HG02970 (cell line): ENCODE measurements at regions not wholly inside any gene's neighbourhood (a gene's known extent, or its start where the extent isn't known, plus 50 kb on each side); places are given as distances from the start of the nearest gene placed in this dataset.
"Not testable (repeated sequence)": the region's sequence is repeated elsewhere in the genome, so short reads cannot be mapped to it uniquely, and the experiment has no call there.

Experiments used
- ATAC-seq: cut with Tn5 transposase; IDR thresholded peaks from one replicate; pipeline ENCODE4 v1.9.1; 2021; ENCODE audit warnings: mild to moderate bottlenecking, moderate library complexity, moderate number of reproducible peaks; ENCODE audit not compliant: unreplicated experiment, low FRiP score

DNA sequence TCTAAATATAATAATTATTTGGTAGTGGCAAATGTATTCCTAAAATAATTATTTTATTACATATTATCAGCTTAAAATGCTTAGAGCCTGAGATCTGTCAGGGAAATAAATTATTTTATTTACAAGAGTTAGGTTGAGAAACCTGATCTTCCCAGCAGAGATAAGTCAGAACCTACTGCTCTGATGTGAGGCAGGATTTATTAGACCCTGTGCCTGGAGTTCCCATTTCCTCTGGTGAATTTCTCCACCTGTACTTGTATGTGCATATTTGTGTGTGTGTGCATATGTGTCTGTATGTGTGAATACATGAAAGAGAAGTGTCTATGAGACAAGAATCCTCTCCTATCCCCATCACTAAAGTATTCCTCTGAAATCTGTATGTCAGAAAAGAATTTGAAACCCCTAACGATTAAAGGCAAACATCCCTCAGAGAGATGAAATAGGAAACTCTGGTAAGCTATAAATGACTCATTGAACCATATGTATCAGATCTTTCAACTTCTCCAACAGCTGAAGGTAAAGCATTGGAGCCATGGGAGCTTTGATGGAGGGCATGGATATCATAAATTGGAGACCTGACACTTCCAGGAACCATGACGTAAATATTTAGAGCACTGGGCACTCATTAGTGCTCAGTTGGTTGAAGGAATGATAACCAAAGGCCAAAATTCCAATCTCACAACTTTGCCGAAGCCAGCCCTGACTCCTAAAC, 190.9 kb downstream of the XPNPEP1 start:
- no peak for ATAC-seq

DNA sequence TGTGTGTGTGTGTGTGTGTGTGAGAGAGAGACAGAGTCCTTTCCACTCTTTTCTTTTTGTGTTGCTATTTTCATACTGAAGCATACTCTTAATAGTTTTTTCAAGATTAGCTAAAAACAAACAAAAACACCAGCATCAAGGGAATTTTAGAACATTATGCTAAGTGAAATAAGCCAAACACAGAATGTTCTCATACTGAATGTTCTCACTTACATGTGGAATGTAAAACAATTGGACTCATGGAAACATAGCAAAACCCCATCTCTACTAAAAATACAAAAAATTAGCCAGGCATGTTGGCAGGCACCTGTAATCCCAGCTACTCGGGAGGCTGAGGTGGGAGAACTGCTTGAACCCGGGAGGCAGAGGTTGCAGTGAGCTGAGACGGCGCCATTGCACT, 193.4 kb downstream of the XPNPEP1 start:
- not testable (repeated sequence) for ATAC-seq

DNA sequence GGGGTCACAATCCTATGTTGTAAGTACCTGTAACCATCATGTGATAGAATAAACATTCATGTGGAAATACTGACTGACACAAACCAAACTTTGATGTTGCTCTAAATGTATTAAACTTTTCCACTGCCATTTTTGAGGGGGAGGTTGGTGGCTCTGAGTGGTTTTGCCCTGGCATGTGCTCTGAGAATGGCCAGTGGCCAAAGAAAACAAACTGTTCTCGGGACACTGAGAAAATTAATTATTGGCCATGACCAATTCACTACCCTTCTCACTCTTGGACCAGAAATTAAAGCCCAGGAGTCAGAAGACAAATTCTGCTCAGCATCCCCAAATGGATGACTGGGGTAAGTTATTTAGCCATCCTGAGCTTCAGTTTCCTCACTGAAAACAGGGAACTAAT, 195.9 kb downstream of the XPNPEP1 start:
- ATAC-seq = no peak

DNA sequence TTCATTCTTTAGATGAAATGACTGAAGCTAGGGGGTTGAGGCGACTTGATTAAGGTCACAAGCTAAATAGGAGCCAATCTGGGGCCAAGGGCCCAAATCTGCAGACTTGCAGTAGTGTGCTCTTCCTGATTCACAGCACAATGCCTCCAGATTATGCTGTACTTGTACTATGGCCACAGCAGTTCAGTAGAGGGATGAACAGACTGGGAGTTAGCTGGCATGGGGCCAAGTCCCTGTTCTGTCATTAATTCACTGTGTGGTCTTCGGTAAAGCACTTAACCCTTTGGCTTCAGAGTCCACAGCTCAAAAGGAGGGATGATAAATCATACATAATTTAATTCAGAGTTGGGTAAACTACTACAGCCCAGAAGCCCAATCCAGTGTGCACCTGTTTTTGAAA, 196.8 kb downstream of the XPNPEP1 start:
- ATAC-seq = no peak

DNA sequence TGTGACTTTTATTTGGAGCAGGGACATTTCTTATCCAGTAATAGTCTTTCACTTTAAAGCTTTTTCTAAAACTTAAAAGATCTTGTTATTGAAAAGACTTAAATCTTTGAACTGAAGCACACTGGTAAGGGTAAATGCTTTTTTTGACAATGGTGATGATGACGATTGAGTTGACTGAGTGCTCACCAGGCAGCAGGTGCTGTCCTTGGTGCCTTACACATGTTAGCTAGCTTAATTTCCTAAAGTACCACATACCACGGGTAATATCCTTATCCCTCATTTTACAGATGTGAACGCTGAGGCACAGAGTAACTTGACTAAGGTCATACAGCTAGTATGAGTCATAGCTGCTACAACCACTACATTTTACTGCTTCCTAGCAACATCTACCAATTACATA, 200.0 kb downstream of the XPNPEP1 start:
- ATAC-seq = no peak

DNA sequence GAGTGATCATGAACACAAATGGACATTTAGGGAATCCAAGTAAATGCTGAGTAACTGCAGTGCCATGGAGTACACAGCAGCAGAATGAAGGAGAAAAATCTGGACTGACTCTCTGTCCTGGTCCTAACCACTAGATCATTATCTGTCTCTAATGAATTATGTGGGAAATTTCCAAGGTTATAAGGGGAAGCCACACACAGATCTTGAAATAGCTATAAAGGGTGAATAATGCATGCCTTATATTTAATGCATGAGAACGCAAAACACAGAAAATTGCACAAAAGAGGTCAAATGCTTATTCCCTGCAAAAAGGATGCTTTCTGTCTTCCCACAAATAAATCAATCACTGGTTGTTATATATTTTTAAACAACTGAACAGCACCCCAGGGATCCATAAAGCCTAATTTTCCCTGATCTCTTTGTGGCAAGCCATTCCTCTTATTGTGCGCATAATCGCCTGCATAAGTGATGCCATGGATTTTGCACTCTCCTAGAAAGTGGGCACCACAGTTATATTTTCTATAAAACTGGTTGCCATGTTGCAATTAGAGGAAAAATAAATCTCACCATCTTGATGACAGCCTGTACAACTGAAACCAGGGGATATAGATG, 201.8 kb downstream of the XPNPEP1 start:
- no peak for ATAC-seq

DNA sequence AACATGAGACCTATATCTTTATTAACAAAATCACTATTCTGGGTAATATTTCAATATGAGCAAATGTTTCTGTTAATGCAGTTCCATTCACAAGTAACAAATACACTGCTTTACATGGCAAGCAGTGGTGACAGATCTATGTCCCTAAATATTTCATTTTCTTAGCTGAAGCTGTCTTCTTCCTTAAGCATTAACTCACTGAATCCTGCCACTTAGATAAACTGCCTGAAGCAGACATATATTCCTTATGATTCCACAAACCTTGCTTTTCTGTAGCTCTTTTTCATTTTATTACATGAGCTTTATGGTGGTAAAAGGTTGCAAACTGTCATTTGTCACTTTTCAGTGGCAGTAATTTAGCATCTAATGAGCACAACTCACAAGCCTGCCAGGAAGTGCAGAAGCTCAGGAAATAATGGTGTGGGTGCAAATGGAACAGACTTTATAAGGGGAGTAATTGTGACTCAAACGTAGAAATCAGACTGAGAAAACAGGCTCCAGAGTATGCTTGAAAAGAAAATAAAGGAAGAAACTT, 217.2 kb downstream of the XPNPEP1 start:
- no peak for ATAC-seq

DNA sequence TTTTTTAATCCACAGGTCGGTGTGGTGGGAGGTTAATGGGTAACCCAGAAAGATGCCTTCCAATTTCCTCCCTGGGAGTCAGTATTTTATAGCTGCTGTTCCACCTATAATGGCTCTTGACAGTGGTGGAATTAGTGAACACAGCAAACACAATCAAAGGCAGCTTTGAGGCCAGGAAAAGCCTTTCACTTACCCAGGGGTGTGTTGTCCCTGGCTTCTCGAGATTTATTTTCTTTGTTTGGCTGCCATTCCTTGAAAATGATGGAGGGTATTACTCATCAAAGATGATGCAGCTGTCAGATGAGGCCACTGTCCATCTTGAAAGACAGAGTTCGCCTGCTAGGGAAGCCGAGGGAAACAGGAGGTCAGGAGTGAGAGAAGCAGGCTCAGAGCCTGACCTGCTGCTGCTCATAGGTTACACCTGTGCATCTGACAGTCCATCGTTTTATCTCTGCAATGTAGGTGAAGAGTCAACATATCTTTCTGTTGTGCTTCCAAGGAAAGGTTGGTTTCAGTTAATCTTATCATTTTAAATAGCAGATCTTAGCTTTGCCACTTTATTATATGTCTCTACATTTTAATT, 221.6 kb downstream of the XPNPEP1 start:
- no peak for ATAC-seq

DNA sequence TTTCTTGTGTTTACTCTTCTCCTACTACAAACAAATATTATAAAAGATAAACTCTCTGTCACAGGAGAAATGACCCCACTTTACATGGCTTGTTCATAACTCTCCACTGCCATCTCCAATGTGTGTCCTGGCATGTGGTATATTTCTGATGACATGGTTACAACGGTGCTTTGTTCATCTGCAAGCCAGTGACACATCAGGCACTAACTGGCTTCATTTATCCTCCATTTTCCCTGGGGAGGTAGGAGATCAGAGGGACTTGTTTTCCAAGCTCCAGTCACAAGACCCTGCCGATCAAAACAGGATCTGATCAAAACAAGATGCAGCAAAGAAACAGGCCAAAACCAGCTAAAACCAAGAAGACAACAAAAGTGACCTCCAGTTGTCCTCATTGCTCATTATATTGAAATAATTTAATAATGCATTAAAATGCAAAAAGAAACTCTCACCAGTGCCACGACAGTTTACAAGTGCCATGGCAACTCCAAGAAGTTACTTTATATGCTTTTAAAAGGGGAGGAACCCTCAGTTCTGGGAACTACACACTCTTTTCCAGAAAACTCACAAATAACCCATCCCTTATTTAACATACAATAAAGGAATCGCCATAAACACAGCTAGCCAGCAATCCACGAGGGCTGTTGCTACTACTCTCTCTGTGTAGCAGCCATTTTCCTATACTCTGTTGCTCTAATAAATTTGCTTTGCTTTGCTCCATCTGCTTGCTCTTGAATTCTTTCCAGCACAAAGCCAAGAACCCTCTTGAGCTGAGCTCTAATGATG, 224.2 kb downstream of the XPNPEP1 start:
- ATAC-seq = no peak

DNA sequence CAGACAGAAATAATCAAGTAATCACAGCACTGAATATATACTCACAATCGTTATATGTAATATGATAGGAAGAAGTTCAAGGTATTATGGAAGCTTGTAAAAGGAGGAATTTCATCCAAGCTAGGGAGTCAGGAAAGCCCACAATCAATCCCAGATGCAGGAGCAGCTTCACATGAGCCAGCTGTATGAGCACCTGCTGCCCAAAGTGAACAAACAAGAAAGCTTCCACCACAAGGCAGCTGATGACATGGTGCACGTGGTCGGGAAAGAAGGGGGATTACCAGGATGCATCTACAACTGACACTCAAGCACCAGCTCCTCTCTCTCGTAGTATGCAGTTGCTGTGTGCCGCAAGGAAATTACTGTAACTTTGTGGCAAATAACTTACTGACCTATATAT, 225.2 kb downstream of the XPNPEP1 start:
- ATAC-seq = no peak

DNA sequence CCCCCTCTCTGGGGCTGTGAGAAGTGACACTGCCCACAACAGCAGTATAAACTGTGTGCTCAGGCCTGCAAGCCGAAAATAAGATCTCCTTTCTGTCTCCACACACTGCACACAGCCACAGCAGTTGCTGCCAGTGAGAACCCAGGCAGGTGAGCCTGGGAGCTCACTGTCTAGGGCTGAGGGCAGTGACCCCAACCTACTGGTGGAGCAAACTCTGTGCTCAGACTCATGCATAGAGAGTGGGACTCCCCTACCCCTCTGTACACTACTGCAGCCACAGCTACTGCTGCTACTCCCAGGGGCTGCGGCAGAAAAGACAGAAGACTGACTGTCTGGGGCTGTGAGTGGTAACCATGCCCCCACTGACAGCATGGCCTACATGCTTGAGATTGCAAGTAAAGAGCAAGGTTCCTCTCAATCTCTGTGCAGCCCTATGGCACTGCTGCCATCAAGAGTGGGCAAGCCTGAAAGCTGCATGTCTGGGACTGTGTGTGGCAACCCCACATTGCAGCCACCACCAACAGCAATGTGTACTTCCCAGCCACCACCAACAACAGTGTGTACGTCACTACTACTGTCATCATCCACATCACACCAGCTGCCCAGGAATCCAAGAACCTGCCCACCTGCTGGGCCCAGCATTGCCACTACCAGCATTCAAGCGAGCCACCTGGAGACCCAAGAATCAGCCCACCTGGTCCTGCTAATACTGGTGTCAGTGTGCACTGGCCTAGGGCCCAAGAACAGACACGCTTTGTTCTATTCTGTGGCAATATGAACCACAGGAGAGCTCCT, 226.1 kb downstream of the XPNPEP1 start:
- no peak for ATAC-seq

DNA sequence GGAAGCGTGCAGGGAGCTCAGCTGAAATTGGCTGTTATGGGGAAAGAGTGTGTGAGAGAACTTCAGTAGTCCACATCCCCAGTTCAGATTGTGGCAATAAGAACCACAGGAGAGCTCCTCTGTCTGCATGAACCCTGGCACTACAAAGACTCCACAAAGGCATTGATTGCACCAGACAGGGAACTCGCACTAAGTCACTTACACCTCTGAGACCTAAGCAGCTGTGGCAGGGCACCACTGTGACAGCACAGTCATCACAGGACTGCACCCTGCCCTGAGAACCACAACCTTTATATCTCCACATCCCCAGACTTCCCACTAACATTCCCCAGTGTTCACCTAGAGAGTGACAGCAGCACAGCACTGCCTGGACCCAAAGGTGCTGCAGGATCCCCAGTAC, 226.8 kb downstream of the XPNPEP1 start:
- no peak for ATAC-seq

DNA sequence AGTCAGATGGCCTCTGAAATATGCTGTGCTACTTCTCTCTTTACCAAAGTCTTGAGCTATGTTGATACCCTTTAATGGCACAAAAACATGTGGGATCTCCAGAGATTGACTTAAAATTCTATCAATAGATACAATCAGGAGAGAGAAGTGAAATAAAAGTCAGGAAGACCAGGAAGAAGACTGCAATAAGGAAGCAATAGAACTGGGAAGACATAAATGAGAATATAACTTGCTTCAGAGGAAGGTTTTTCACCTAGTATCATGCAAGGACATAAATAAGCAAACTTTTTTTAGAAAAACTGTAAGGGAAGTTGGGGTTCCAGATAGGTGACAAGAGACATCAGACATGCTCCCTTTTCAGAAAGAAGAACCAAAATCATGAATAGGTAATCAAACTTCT, 227.3 kb downstream of the XPNPEP1 start:
- ATAC-seq = no peak

DNA sequence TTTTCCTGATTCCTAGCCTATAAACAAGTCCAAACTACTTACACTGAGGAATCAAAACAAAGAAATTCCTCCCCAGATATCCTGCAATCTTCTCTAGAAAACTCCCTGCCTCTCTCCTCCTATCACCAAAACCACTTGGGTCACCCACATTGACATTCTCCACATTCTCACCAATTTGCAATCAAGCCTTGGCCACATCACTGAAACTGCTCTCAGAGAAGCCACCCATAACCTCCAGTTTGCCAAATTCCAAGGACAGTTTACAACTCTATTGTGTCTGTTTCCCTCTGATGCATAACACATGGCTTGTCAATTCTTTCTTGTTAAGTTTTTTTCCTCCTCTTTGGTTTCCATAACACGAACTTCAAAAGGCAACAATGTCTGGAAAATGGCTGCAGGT, 233.5 kb downstream of the XPNPEP1 start:
- no peak for ATAC-seq

DNA sequence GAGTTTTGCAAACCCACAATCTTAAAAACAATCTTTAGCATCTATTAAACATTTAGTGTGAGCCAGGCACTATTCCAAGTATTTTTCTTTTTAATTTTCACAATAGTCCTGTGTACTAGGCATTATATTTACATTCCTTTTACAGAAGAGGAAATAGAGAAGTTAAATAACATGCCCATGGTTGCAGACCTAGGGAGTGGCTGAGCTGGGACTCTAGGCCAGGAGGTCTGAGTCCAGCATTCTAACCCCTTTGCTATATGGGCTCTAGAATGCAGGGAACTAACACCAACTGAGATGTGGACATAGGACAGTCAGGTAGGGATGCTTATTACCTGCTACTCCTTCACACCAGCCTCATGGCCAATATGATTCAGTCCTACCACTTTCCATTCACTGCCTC, 243.8 kb downstream of the XPNPEP1 start:
- no peak for ATAC-seq

DNA sequence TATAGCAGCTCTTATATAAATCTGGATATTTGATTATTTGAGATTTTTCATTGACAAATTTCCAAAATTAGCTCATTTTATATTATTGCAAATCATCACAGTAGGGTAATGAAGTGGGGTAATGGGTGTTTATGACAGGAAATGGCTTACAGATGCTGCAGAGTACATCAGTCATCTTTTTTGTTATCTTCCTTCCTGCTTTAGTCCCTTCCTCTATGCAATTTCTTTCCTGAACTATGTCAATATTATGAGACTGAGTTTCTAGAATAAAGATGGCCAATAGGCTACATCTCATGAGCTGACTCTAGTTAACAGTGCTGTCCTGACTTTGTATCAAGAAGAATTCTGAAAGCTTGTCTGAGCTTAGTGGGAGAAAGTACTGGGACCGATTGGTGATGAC, 244.5 kb downstream of the XPNPEP1 start:
- no peak for ATAC-seq

DNA sequence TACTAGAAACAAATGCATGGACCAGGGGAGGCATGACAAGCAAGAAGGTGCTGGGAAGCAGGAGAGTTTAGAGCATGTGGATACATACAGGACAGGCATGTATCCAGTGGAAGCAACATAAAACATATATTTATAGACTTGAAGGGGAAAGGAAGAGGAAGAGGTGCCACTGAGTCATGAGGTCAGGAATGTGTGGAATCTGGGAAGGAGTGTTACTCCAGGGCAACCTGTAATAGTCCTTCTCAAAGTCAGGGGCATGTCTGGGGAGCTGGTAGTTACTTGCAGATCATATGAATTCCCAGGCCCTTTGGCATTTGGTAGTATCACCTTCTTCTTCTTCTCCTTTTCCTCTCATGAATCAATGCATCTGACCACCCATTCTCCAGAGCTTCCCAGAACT, 246.6 kb downstream of the XPNPEP1 start:
- no peak for ATAC-seq

DNA sequence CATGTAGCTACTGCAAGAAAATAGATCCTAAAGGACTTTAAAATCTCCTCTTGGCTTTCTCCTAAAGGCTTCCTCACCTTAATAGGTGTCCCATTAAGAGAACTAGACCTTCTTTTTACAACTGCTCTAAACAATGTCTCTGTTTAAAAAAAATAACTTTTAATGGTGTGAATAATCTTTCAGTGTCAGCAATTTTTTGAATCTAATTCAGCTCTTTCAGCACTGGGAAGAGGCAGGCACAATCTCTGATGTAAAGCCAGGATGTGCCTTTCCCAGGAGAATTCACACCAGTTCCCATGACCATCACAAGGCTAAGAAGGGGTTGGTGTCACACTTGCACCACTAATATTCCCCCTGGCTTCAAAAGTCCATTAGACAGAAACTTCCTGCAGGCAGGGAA, 254.6 kb downstream of the XPNPEP1 start:
- no peak for ATAC-seq

DNA sequence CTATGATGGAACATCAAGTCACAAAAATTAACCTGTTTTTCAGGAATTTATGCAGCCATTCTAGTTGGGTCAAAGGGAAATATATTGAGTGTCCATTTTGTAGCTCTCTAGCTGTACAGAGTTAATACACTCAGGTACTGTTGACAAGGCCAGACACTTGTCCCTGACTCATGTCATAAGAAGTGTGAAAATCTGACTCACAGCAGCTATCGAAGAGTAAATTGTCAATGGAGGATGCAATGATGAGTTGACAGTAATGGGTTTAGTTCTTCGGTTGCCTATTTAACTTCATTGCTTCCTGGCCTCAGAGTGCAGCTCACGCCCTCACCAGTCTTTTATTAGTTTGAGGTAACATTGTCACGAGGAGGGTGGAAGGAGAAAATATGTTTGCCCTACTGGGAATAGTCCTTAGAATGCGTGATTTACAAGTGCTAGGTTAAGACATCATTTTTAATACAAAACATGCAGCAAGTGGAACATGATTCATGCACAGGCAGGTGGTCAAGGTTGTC, 255.1 kb downstream of the XPNPEP1 start:
- ATAC-seq = no peak

DNA sequence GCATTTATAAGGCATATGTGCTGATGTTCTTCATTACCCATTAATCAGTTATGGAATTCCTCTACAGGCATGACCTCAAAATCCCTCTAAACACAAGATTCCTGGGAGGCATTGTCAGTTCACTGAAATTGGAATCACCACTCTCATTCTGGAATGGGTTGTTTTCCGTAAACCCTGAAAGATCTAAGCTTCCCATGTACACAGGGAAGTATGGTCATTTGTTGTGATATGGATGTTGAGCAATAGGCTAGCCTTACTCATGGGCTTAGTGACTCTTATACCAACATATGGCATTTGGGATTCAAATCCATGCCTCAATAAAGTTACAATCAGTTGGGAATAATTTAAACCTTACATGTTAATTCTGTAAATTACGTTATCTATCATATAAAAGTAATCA, 258.0 kb downstream of the XPNPEP1 start:
- ATAC-seq = no peak
